H1 (cell line): ENCODE measurements at regions not wholly inside any gene's neighbourhood (a gene's known extent, or its start where the extent isn't known, plus 50 kb on each side); places are given as distances from the start of the nearest gene placed in this dataset.

Source experiments
- CTCF ChIA-PET: fragments of 300-600 bp; sonication (Branson Sonifier 250); formaldehyde crosslinking; loops from one replicate; lab custom pipeline; 2021; ENCODE audit not compliant: partially characterized antibody; lab: Charles Lee
- POLR2A ChIA-PET: fragments of 300-600 bp; sonication (Branson Sonifier 250); formaldehyde crosslinking; loops from one replicate; lab custom pipeline; 2021; ENCODE audit warnings: inconsistent platforms; ENCODE audit not compliant: partially characterized antibody; lab: Charles Lee
- DNase-seq, 2 experiments: peaks; one replicate each; pipeline versions ENCODE4 v3.0.0 to v3.0.0-alpha.2; 2010 to 2022; ENCODE audit warnings: low spot score in 2 of 2, low read depth in 1 of 2, mixed read lengths in 1 of 2
- FAIRE-seq: peaks from 2 replicates; lab custom pipeline; 2011; peaks lifted over from hg19 to GRCh38; lab: Jason Lieb, UNC
- H2AFZ ChIP-seq: 2 replicates; pipeline ENCODE4 v1.8.1; 2012; ENCODE audit warnings: low read length, inconsistent platforms
- H2AK5ac ChIP-seq: 2 replicates; pipeline ENCODE4 v1.6.1; 2013; ENCODE audit warnings: low read depth, low read length
- H2BK120ac ChIP-seq: replicated peaks from 2 replicates; pipeline ENCODE3; 2013; ENCODE audit warnings: low read depth, low read length, inconsistent platforms
- H2BK12ac ChIP-seq: 2 replicates; pipeline ENCODE4 v1.6.1; 2013; ENCODE audit warnings: low read depth, low read length
- H2BK15ac ChIP-seq: 2 replicates; pipeline ENCODE4 v1.6.1; 2013; ENCODE audit warnings: low read length
- H2BK20ac ChIP-seq: 2 replicates; pipeline ENCODE4 v1.6.1; 2013; ENCODE audit warnings: low read length
- H2BK5ac ChIP-seq: 2 replicates; pipeline ENCODE4 v1.6.1; 2013; ENCODE audit warnings: low read depth, low read length
- H3K14ac ChIP-seq: 2 replicates; pipeline ENCODE4 v1.6.1; 2013; ENCODE audit warnings: inconsistent platforms; ENCODE audit not compliant: insufficient read length
- H3K18ac ChIP-seq: 2 replicates; pipeline ENCODE4 v1.6.1; 2013; ENCODE audit warnings: low read length; ENCODE audit errors: extremely low read depth
- H3K23ac ChIP-seq: 2 replicates; pipeline ENCODE4 v1.6.1; 2013; ENCODE audit warnings: inconsistent platforms; ENCODE audit not compliant: insufficient read length
- H3K23me2 ChIP-seq: 2 replicates; pipeline ENCODE4 v1.6.1; 2013; ENCODE audit warnings: low read depth, low read length
- H3K27ac ChIP-seq: 2 replicates; pipeline ENCODE4 v1.6.1; 2011; ENCODE audit warnings: low read depth, low read length, inconsistent platforms
- H3K27me3 ChIP-seq, 4 experiments: replicated peaks in 1 of 4; 1 replicate in 1 of 4; 2 replicates in 3 of 4; pipeline versions ENCODE4 v1.6.1 to v1.8.1; 2011 to 2013; ENCODE audit warnings: low read length in 3 of 4, mild to moderate bottlenecking in 3 of 4, inconsistent platforms in 2 of 4, mixed read lengths in 2 of 4, moderate library complexity in 1 of 4; ENCODE audit not compliant: control insufficient read depth in 3 of 4, insufficient read depth in 3 of 4; ENCODE audit errors: extremely low read depth in 1 of 4
- H3K36me3 ChIP-seq, 4 experiments: 2 replicates each; pipeline versions ENCODE4 v1.6.1 to v1.8.1; 2011 to 2013; ENCODE audit warnings: mild to moderate bottlenecking in 4 of 4, low read length in 3 of 4, moderate library complexity in 2 of 4, control low read depth in 1 of 4, inconsistent platforms in 1 of 4; ENCODE audit not compliant: insufficient read depth in 4 of 4, control insufficient read depth in 2 of 4
- H3K4ac ChIP-seq: replicated peaks from 2 replicates; pipeline ENCODE3; 2013; ENCODE audit warnings: low read length, low read depth, mixed read lengths, inconsistent platforms; ENCODE audit not compliant: insufficient read length
- H3K4me1 ChIP-seq, 4 experiments: replicated peaks in 1 of 4; 1 replicate in 1 of 4; 2 replicates in 3 of 4; pipeline versions ENCODE4 v1.6.1 to v1.8.1; 2011 to 2013; ENCODE audit warnings: low read length in 3 of 4, inconsistent platforms in 2 of 4, mixed read lengths in 1 of 4; ENCODE audit not compliant: insufficient read depth in 4 of 4, control insufficient read depth in 3 of 4
- H3K4me2 ChIP-seq, 2 experiments: 2 replicates each; pipeline versions ENCODE4 v1.6.1 to v1.8.1; 2011 to 2013; ENCODE audit warnings: low read depth in 2 of 2, low read length in 2 of 2, control low read depth in 1 of 2, inconsistent platforms in 1 of 2, mild to moderate bottlenecking in 1 of 2; ENCODE audit not compliant: insufficient read depth in 1 of 2
- H3K4me3 ChIP-seq, 4 experiments: fragments of 200-600, 300-600 bp in 1 of 4; sonication (generic), shearing (Covaris generic), sonication (Bioruptor Twin) in 1 of 4; 2 replicates each; pipeline versions ENCODE4 v1.5.1 to v1.8.1; 2011 to 2016; ENCODE audit warnings: low read length in 4 of 4, low read depth in 3 of 4, control low read depth in 2 of 4, inconsistent platforms in 2 of 4, mild to moderate bottlenecking in 2 of 4, mixed read lengths in 1 of 4, moderate library complexity in 1 of 4; ENCODE audit not compliant: insufficient read depth in 2 of 4; ENCODE audit errors: extremely low read depth in 1 of 4
- H3K56ac ChIP-seq: replicated peaks from 2 replicates; pipeline ENCODE3; 2013; ENCODE audit warnings: low read depth, mild to moderate bottlenecking, mixed read lengths, low read length, inconsistent platforms; ENCODE audit not compliant: insufficient read length
- H3K79me1 ChIP-seq: 2 replicates; pipeline ENCODE4 v1.6.1; 2013; ENCODE audit warnings: low read depth, low read length, control low read depth
- H3K79me2 ChIP-seq, 2 experiments: 2 replicates each; pipeline versions ENCODE4 v1.6.1 to v1.8.1; 2012 to 2013; ENCODE audit warnings: low read length in 2 of 2, mild to moderate bottlenecking in 2 of 2, inconsistent platforms in 1 of 2; ENCODE audit not compliant: insufficient read depth in 2 of 2, control insufficient read depth in 1 of 2
- H3K9ac ChIP-seq, 4 experiments: replicated peaks in 1 of 4; 1 replicate in 1 of 4; 2 replicates in 3 of 4; pipeline versions ENCODE4 v1.6.1 to v1.8.1; 2011 to 2013; ENCODE audit warnings: low read depth in 3 of 4, low read length in 3 of 4, control low read depth in 2 of 4, mild to moderate bottlenecking in 2 of 4, moderate library complexity in 2 of 4, inconsistent platforms in 1 of 4; ENCODE audit errors: extremely low read depth in 1 of 4
- H3K9me3 ChIP-seq, 2 experiments: 2 replicates each; pipeline versions ENCODE4 v1.6.1 to v1.8.1; 2012 to 2013; ENCODE audit warnings: mild to moderate bottlenecking in 2 of 2, moderate library complexity in 2 of 2, control low read depth in 1 of 2, inconsistent platforms in 1 of 2, low read depth in 1 of 2, low read length in 1 of 2, mixed read lengths in 1 of 2; ENCODE audit not compliant: insufficient read depth in 2 of 2
- H4K20me1 ChIP-seq, 2 experiments: replicated peaks in 1 of 2; 2 replicates each; pipeline versions ENCODE3 to v1.8.1; 2011 to 2013; ENCODE audit warnings: inconsistent platforms in 2 of 2, low read length in 2 of 2, mild to moderate bottlenecking in 1 of 2; ENCODE audit not compliant: insufficient read depth in 2 of 2, control insufficient read depth in 1 of 2
- H4K5ac ChIP-seq: 2 replicates; pipeline ENCODE4 v1.6.1; 2013; ENCODE audit warnings: low read length, low read depth, mixed read lengths, inconsistent platforms; ENCODE audit not compliant: insufficient read length
- H4K8ac ChIP-seq: 2 replicates; pipeline ENCODE4 v1.8.0; 2013; ENCODE audit warnings: mild to moderate bottlenecking, moderate library complexity, low read length, inconsistent platforms; ENCODE audit not compliant: insufficient read depth; ENCODE audit errors: extremely low read depth
- H4K91ac ChIP-seq: replicated peaks from 2 replicates; pipeline ENCODE3; 2013; ENCODE audit warnings: low read length, mixed read lengths, inconsistent platforms; ENCODE audit not compliant: insufficient read length
- CBX8 ChIP-seq: fragments of 300-800, 300-1000 bp; sonication (generic); IDR thresholded peaks from 2 replicates; pipeline ENCODE4 v1.7.1; 2016; ENCODE audit warnings: low read depth, low read length, borderline replicate concordance
- CEBPB ChIP-seq: IDR thresholded peaks from 2 replicates; pipeline ENCODE4 v1.6.1; 2012; ENCODE audit warnings: low read depth, low read length
- CHD1 ChIP-seq: IDR thresholded peaks from 2 replicates; pipeline ENCODE4 v1.6.1; 2012; ENCODE audit warnings: low read depth, low read length, improper control_type of control experiment
- HDAC2 ChIP-seq, 2 experiments: fragments of 300-600 bp in 1 of 2; sonication (generic) in 1 of 2; IDR thresholded peaks; 2 replicates each; pipeline ENCODE4 v1.6.1; 2011 to 2012; ENCODE audit warnings: low read depth in 2 of 2, low read length in 2 of 2, mild to moderate bottlenecking in 2 of 2, moderate library complexity in 2 of 2, borderline replicate concordance in 1 of 2, inconsistent platforms in 1 of 2
- JUND ChIP-seq: IDR thresholded peaks from 2 replicates; pipeline ENCODE4 v1.6.1; 2011; ENCODE audit warnings: mild to moderate bottlenecking, improper control_type of control experiment, low read length
- KDM1A ChIP-seq: fragments of 200-600, 300-600 bp; sonication (generic); IDR thresholded peaks from 2 replicates; pipeline ENCODE4 v1.7.1; 2016; ENCODE audit warnings: mild to moderate bottlenecking, low read length, borderline replicate concordance
- NANOG ChIP-seq: IDR thresholded peaks from 2 replicates; pipeline ENCODE4 v1.6.1; 2011; ENCODE audit warnings: low read length, low read depth, mild to moderate bottlenecking, inconsistent platforms; ENCODE audit not compliant: insufficient read depth, poor library complexity, severe bottlenecking
- RNF2 ChIP-seq: fragments of 200-900, 300-1000 bp; sonication (generic); IDR thresholded peaks from 2 replicates; pipeline ENCODE4 v1.7.1; 2016; ENCODE audit warnings: borderline replicate concordance, low read depth, mild to moderate bottlenecking, antibody characterized with exemption, low read length; ENCODE audit not compliant: poor library complexity, severe bottlenecking; ENCODE audit errors: missing control alignments
- RXRA ChIP-seq: IDR thresholded peaks from 2 replicates; pipeline ENCODE4 v1.6.1; 2011; ENCODE audit warnings: low read depth, mild to moderate bottlenecking, low read length, moderate library complexity; ENCODE audit not compliant: insufficient read depth
- SUZ12 ChIP-seq: fragments of 200-600 bp; sonication (generic); IDR thresholded peaks from 2 replicates; pipeline ENCODE4 v1.6.1; 2012; ENCODE audit warnings: mild to moderate bottlenecking, inconsistent platforms, low read length, moderate library complexity, mixed read lengths
- TAF1 ChIP-seq: IDR thresholded peaks from 2 replicates; pipeline ENCODE4 v1.6.1; 2011; ENCODE audit warnings: mild to moderate bottlenecking, low read depth, low read length
- TAF7 ChIP-seq: optimal IDR thresholded peaks from 2 replicates; pipeline ENCODE3; 2011; ENCODE audit warnings: low read depth, mild to moderate bottlenecking, inconsistent platforms, low read length, moderate library complexity, borderline replicate concordance
- TBP ChIP-seq: IDR thresholded peaks from 2 replicates; pipeline ENCODE4 v1.6.1; 2011; ENCODE audit warnings: low read depth, low read length, improper control_type of control experiment
- ZNF274 ChIP-seq: IDR thresholded peaks from 2 replicates; pipeline ENCODE4 v1.7.0; 2012; ENCODE audit warnings: low read length, borderline replicate concordance; ENCODE audit errors: extremely low read depth
- WGBS, 2 experiments: shearing (Covaris generic) in 1 of 2; methylation state at CpG; one replicate each; pipeline versions ENCODE4 v1.1.6 to v1.1.7; 2013 to 2015; ENCODE audit warnings: low lambda C conversion rate in 2 of 2, mixed read lengths in 2 of 2, inconsistent platforms in 1 of 2, low coverage in 1 of 2, missing lambda C conversion rate in 1 of 2; ENCODE audit not compliant: insufficient replicate concordance in 2 of 2, insufficient coverage in 1 of 2, insufficient read length in 1 of 2; ENCODE audit errors: extremely low coverage in 1 of 2, missing lambda C conversion rate in 1 of 2; 5-methylcytosine and 5-hydroxymethylcytosine counted together

DNA sequence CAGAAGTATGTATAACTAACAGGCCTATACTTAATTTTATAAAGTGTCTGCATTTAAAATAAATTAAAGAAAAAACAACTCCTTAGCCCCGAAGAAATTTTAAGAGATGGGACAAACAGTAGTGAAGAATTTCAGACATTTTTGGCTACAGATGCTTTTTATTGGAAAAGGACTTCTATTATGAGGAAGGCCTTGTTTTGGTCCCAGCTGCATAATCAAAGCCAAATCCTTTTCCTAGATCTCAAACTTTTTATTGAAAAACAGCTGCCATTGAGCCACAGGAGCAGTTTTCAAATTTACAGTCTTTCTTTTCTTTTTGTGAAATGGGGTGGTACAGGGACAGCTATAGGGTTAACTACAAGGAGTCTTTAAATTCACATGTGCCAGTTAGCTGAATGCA, 51.3 kb upstream of the SETBP1 start:
- H3K9ac ChIP-seq, result no peak overlapping the region
- TF ChIP-seq CHD1 (no peak), TAF7 (no peak), CEBPB (no peak), SUZ12 (no peak), JUND (no peak), NANOG (no peak), CBX8 (no peak), RNF2 (no peak), TBP (no peak), RXRA (no peak), HDAC2 (IDR thresholded peaks at IDR 0.05; ENCODE audit: borderline replicate concordance in 1 of 2, low read depth in 2 of 2, low read length in 2 of 2) (no peak), KDM1A (no peak), TAF1 (no peak), ZNF274 (no peak)

More for the DNA sequence above, 51.3 kb upstream of the SETBP1 start:
- ChIA-PET CTCF (interaction anchor here (0.6 to 1.3 kb wide), 2 partner anchors 30 to 295 kb away, joined by 3 read pairs; no protein-coding TSS in a partner anchor), POLR2A (interaction anchor here (0.6 kb wide), 1 partner anchor 737 kb away, joined by 3 read pairs; no protein-coding TSS in a partner anchor)
- peaks cover 0 to 5% (median 3%) of the 10 kb centered on the region in 4 experiments; a peak in 2 of 7 replicates for H3K4me1 ChIP-seq
- no peaks in the 10 kb centered on the region for H3K79me1 ChIP-seq
- no peak overlapping the region for H3K18ac ChIP-seq
- H2BK12ac ChIP-seq, result no peak overlapping the region
- no peak overlapping the region for H2BK15ac ChIP-seq
- no peak overlapping the region for H2BK20ac ChIP-seq
- no peak overlapping the region for H3K27ac ChIP-seq
- no peak for DNase-seq
- no peak overlapping the region for H3K56ac ChIP-seq
- H4K5ac ChIP-seq, result no peak overlapping the region
- H2BK120ac ChIP-seq, result no peak overlapping the region
- WGBS, 2 experiments, result 93% methylated on average over 1 of the region's 1 CpG; no CpG with 5 or more reads in 1 of the 2 experiments
- H3K14ac ChIP-seq, result no peak overlapping the region
- no peak overlapping the region for H2AK5ac ChIP-seq
- FAIRE-seq, result no peak
- H3K4me2 ChIP-seq, result no peak overlapping the region
- no peaks in the 10 kb centered on the region for H3K9me3 ChIP-seq
- H2BK5ac ChIP-seq, result no peak overlapping the region
- no peaks in the 10 kb centered on the region for H3K27me3 ChIP-seq
- H4K91ac ChIP-seq, result no peak overlapping the region
- H3K4ac ChIP-seq, result no peak overlapping the region
- no peaks in the 10 kb centered on the region for H3K36me3 ChIP-seq
- no peaks in the 10 kb centered on the region for H3K79me2 ChIP-seq
- H3K23me2 ChIP-seq, result no peaks in the 10 kb centered on the region
- H4K8ac ChIP-seq, result no peak overlapping the region
- H3K4me3 ChIP-seq, result no peak overlapping the region
- no peak overlapping the region for H3K23ac ChIP-seq
- H2AFZ ChIP-seq, result no peak overlapping the region
- no peaks in the 10 kb centered on the region for H4K20me1 ChIP-seq
